SK-N-SH treated with all-trans-retinoic acid at 6 μM for 48 hours (cell line): ENCODE measurements at regions not wholly inside any gene's neighbourhood (a gene's known extent, or its start where the extent isn't known, plus 50 kb on each side); places are given as distances from the start of the nearest gene placed in this dataset.

Experiments
- OSR1 ChIP-seq: fragments of 250-450 bp; sonication (Bioruptor Pico); IDR thresholded peaks from 2 replicates; pipeline ENCODE4 v1.8.0; 2022; ENCODE audit warnings: moderate library complexity, mild to moderate bottlenecking, inconsistent platforms
- TF ChIP-seq, protein P1 (sequence below): fragments of 250-450 bp; sonication (Bioruptor Pico); IDR thresholded peaks from 2 replicates; pipeline ENCODE4 v1.8.0; 2020; ENCODE audit warnings: mild to moderate bottlenecking, moderate library complexity, borderline replicate concordance

- TF ChIP-seq, protein P1, sequence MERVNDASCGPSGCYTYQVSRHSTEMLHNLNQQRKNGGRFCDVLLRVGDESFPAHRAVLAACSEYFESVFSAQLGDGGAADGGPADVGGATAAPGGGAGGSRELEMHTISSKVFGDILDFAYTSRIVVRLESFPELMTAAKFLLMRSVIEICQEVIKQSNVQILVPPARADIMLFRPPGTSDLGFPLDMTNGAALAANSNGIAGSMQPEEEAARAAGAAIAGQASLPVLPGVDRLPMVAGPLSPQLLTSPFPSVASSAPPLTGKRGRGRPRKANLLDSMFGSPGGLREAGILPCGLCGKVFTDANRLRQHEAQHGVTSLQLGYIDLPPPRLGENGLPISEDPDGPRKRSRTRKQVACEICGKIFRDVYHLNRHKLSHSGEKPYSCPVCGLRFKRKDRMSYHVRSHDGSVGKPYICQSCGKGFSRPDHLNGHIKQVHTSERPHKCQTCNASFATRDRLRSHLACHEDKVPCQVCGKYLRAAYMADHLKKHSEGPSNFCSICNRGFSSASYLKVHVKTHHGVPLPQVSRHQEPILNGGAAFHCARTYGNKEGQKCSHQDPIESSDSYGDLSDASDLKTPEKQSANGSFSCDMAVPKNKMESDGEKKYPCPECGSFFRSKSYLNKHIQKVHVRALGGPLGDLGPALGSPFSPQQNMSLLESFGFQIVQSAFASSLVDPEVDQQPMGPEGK = no peak
- no peak for TF ChIP-seq OSR1 (CRISPR knock-in tag)
These were observed 401.5 kb upstream of the MKI67 start for GRCh38 chr10:128527711-128528110.
